OCI-LY7 (cell line): ENCODE measurements at regions not wholly inside any gene's neighbourhood (a gene's known extent, or its start where the extent isn't known, plus 50 kb on each side); places are given as distances from the start of the nearest gene placed in this dataset.

ENCODE experiments used
- BruUV-seq: library from RNA; stranded (reverse); fragments of 400-500 nt; replicated peaks from 2 replicates; lab custom pipeline; 2021; lab: Mats Ljungman, UMichigan
- CTCF ChIA-PET: fragments of 300-600 bp; sonication (Branson Sonifier 250); formaldehyde crosslinking; loops from one replicate; lab custom pipeline; 2022; ENCODE audit warnings: antibody characterized with exemption; ENCODE audit not compliant: unreplicated experiment; lab: Charles Lee
- POLR2A ChIA-PET: fragments of 300-600 bp; sonication (Branson Sonifier 250); formaldehyde crosslinking; loops from one replicate; lab custom pipeline; 2022; ENCODE audit warnings: antibody characterized with exemption; lab: Charles Lee
- DNase-seq: peaks from one replicate; pipeline ENCODE4 v3.0.0-alpha.2; 2015; ENCODE audit warnings: low spot score
- H2AFZ ChIP-seq: fragments of 200-600 bp; sonication (generic), shearing (Covaris generic); 2 replicates; pipeline ENCODE4 v1.6.1; 2014; ENCODE audit warnings: mild to moderate bottlenecking, antibody characterized with exemption, low read length, moderate library complexity
- H3K27ac ChIP-seq: fragments of 200-600 bp; sonication (generic); 2 replicates; pipeline ENCODE4 v1.5.1; 2014; ENCODE audit warnings: mixed run types, low read depth, mild to moderate bottlenecking, moderate library complexity, low read length, inconsistent platforms; ENCODE audit not compliant: poor library complexity, severe bottlenecking
- H3K36me3 ChIP-seq: fragments of 200-600 bp; sonication (generic); 2 replicates; pipeline ENCODE4 v1.6.1; 2014; ENCODE audit warnings: mild to moderate bottlenecking, antibody characterized with exemption, low read length, moderate library complexity, mixed read lengths; ENCODE audit not compliant: insufficient read depth
- H3K4me1 ChIP-seq: fragments of 200-600 bp; sonication (generic); 2 replicates; pipeline ENCODE4 v1.5.1; 2014; ENCODE audit warnings: mild to moderate bottlenecking, low read length; ENCODE audit not compliant: insufficient read depth, poor library complexity, severe bottlenecking
- H3K4me2 ChIP-seq: fragments of 200-600 bp; sonication (generic); 2 replicates; pipeline ENCODE4 v1.6.1; 2014; ENCODE audit warnings: mild to moderate bottlenecking, low read length
- H3K4me3 ChIP-seq: fragments of 200-600 bp; sonication (generic); 2 replicates; pipeline ENCODE4 v1.5.1; 2014; ENCODE audit warnings: mild to moderate bottlenecking, low read depth, low read length; ENCODE audit not compliant: poor library complexity, severe bottlenecking
- H3K79me2 ChIP-seq: fragments of 200-600 bp; sonication (generic); 2 replicates; pipeline ENCODE4 v1.6.1; 2016; ENCODE audit warnings: low read depth, mild to moderate bottlenecking, low read length, moderate library complexity, mixed read lengths; ENCODE audit not compliant: insufficient read depth
- H3K9me2 ChIP-seq: fragments of 200-600 bp; sonication (generic); 2 replicates; pipeline ENCODE4 v1.6.1; 2016; ENCODE audit warnings: mild to moderate bottlenecking, low read length, mixed read lengths; ENCODE audit not compliant: insufficient read depth
- H3K9me3 ChIP-seq: fragments of 200-600 bp; sonication (generic); 2 replicates; pipeline ENCODE4 v1.6.1; 2014; ENCODE audit warnings: mild to moderate bottlenecking, mixed run types, low read length, mixed read lengths
- H4K20me1 ChIP-seq: fragments of 200-600 bp; sonication (generic); 2 replicates; pipeline ENCODE4 v1.6.1; 2014; ENCODE audit warnings: mild to moderate bottlenecking, antibody characterized with exemption, low read length, moderate library complexity, mixed read lengths; ENCODE audit not compliant: insufficient read depth
- CTCF ChIP-seq: fragments of 200-600 bp; sonication (generic); conservative IDR thresholded peaks from 2 replicates; pipeline ENCODE4 v1.5.1; 2014; ENCODE audit warnings: mild to moderate bottlenecking, antibody characterized with exemption, low read length, moderate library complexity, mixed read lengths
- EZH2phosphoT487 ChIP-seq: fragments of 200-600 bp; sonication (generic); IDR thresholded peaks from 2 replicates; pipeline ENCODE4 v1.6.1; 2018; ENCODE audit warnings: low read depth, borderline replicate concordance, mild to moderate bottlenecking, mixed run types, antibody characterized with exemption, low read length, moderate library complexity, mixed read lengths
- intact Hi-C: fragments of 100-400 bp; cut with micrococcal nuclease; formaldehyde crosslinking; loops from one replicate; pipeline ENCODE4 v1.10.0; 2022; ENCODE audit not compliant: unreplicated experiment

GRCh38 chr4:149983401-149983800, 94.8 kb upstream of the DCLK2 start:
- TF ChIP-seq EZH2phosphoT487 (no peak), CTCF (no peak)
- Histone ChIP-seq H3K9me3 (no peaks in the 10 kb centered on the region), H3K4me1 (no peaks in the 10 kb centered on the region), H4K20me1 (no peaks in the 10 kb centered on the region), H3K79me2 (no peaks in the 10 kb centered on the region), H3K4me2 (no peak overlapping the region), H3K4me3 (no peak overlapping the region), H2AFZ (no peak overlapping the region), H3K9me2 (no peaks in the 10 kb centered on the region), H3K27ac (no peak overlapping the region), H3K36me3 (no peaks in the 10 kb centered on the region)
- no TSS peak for BruUV-seq
- DNase-seq: no peak
- CTCF ChIA-PET: no interaction called here
- POLR2A ChIA-PET: interaction anchor here (0.6 to 0.7 kb wide), 2 partner anchors 395 to 883 kb away, joined by 3 to 4 read pairs; no protein-coding TSS in a partner anchor
- intact Hi-C loops: loop anchor here (10.0 kb wide), 1 partner anchor 881 kb away; no protein-coding TSS in a partner anchor

DNA sequence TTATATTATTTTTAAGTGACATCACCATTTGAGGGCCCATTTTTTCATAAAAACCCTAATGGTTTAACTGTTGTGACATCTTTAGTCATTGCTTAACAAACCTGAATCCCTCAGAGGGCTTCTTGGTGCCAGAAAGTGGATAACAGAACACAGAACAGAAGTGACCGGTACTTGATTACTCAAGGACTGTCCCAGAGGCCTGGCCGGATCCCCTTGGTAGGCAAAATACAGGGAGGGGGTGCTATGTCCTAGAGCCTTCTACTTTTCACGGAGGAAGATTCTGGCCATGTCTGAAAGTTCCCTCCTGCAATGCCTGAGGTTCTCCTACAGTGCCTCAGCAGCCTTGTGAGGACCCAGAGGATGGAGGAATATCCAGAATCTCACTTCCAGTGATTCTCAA, 94.3 kb upstream of the DCLK2 start:
- no TSS peak for BruUV-seq
- Histone ChIP-seq H3K4me1 (no peaks in the 10 kb centered on the region), H3K4me2 (no peak overlapping the region), H3K4me3 (no peak overlapping the region), H3K9me2 (no peaks in the 10 kb centered on the region), H2AFZ (no peak overlapping the region), H4K20me1 (no peaks in the 10 kb centered on the region), H3K79me2 (no peaks in the 10 kb centered on the region), H3K9me3 (no peaks in the 10 kb centered on the region), H3K27ac (no peak overlapping the region), H3K36me3 (no peaks in the 10 kb centered on the region)
- intact Hi-C loops: loop anchor here (10.0 kb wide), 1 partner anchor 881 kb away; no protein-coding TSS in a partner anchor
- no peak for DNase-seq
- ChIA-PET CTCF (no interaction called here), POLR2A (no interaction called here)
- TF ChIP-seq CTCF (no peak), EZH2phosphoT487 (no peak)

GRCh38 chr4:149985981-149986380, 92.3 kb upstream of the DCLK2 start:
- H3K4me1 ChIP-seq: no peaks in the 10 kb centered on the region
- intact Hi-C loops: loop anchor here (10.0 kb wide), 1 partner anchor 879 kb away; no protein-coding TSS in a partner anchor
- no peak for DNase-seq
- ChIA-PET CTCF (no interaction called here), POLR2A (interaction anchor here (0.6 kb wide), 1 partner anchor 34 kb away, joined by 4 read pairs; no protein-coding TSS in a partner anchor)
- H3K79me2 ChIP-seq: no peaks in the 10 kb centered on the region
- H3K4me2 ChIP-seq: no peak overlapping the region
- H3K36me3 ChIP-seq: no peaks in the 10 kb centered on the region
- H3K9me3 ChIP-seq: no peaks in the 10 kb centered on the region
- H3K4me3 ChIP-seq: no peak overlapping the region
- H2AFZ ChIP-seq: no peak overlapping the region
- no peaks in the 10 kb centered on the region for H3K9me2 ChIP-seq
- no TSS peak for BruUV-seq
- no peak overlapping the region for H3K27ac ChIP-seq
- no peak for TF ChIP-seq EZH2phosphoT487
- TF ChIP-seq CTCF: no peak
- no peaks in the 10 kb centered on the region for H4K20me1 ChIP-seq
